ENCODE measurements at regions not wholly inside any gene's neighbourhood (a gene's known extent, or its start where the extent isn't known, plus 50 kb on each side); places are given as distances from the start of the nearest gene placed in this dataset.

DNA sequence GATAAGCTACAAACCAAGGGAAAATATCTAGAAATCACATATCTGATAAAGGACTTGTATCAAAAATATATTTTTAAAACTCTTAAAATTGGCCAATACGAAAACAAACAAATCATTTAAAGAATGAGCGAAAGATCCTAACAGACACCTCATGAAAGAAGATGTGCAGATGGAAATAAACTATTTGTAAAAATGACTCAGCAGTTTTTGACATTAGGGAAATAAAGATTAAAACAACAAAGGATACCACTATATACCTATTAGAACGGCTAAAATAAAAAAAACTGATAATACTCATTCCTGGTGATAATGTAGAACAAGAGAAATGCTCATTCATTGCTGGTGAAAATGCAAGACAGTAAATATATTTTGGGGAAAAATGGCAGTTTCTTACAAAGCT lies 506.4 kb downstream of the KLHL4 start:
- TF ChIP-seq, protein P1, sequence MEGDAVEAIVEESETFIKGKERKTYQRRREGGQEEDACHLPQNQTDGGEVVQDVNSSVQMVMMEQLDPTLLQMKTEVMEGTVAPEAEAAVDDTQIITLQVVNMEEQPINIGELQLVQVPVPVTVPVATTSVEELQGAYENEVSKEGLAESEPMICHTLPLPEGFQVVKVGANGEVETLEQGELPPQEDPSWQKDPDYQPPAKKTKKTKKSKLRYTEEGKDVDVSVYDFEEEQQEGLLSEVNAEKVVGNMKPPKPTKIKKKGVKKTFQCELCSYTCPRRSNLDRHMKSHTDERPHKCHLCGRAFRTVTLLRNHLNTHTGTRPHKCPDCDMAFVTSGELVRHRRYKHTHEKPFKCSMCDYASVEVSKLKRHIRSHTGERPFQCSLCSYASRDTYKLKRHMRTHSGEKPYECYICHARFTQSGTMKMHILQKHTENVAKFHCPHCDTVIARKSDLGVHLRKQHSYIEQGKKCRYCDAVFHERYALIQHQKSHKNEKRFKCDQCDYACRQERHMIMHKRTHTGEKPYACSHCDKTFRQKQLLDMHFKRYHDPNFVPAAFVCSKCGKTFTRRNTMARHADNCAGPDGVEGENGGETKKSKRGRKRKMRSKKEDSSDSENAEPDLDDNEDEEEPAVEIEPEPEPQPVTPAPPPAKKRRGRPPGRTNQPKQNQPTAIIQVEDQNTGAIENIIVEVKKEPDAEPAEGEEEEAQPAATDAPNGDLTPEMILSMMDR (IDR thresholded peaks at IDR 0.05), result no peak
- no peak for TF ChIP-seq EZH2 (IDR thresholded peaks at IDR 0.05; ENCODE audit: borderline replicate concordance, insufficient read depth, low read depth, low read length, poor library complexity, severe bottlenecking)
